Activated CD4-positive, alpha-beta T cell treated with anti-CD3 and anti-CD28 coated beads for 36 hours (primary cell): ENCODE measurements at regions not wholly inside any gene's neighbourhood (a gene's known extent, or its start where the extent isn't known, plus 50 kb on each side); places are given as distances from the start of the nearest gene placed in this dataset.

Experiments
- ATAC-seq: fragments of 200-7000 bp; cut with Tn5 transposase; one replicate; pipeline ENCODE4 v1.10.0; 2021; ENCODE audit warnings: mild to moderate bottlenecking, moderate library complexity
- CTCF ChIA-PET: fragments of 350-600 bp; sonication (Branson Sonifier 250); formaldehyde crosslinking; loops from one replicate; lab custom pipeline; 2021; ENCODE audit warnings: antibody characterized with exemption; lab: Charles Lee
- POLR2A ChIA-PET: fragments of 350-600 bp; sonication (Branson Sonifier 250); formaldehyde crosslinking; loops from one replicate; lab custom pipeline; 2021; ENCODE audit warnings: antibody characterized with exemption, inconsistent platforms; lab: Charles Lee
- DNase-seq: peaks from one replicate; pipeline ENCODE4 v3.0.0-alpha.2; 2020
- H3K27ac Mint-ChIP-seq: one replicate; pipeline ENCODE4 v1.8.0; 2021; ENCODE audit warnings: mixed read lengths
- H3K27me3 Mint-ChIP-seq: one replicate; pipeline ENCODE4 v1.8.0; 2021; ENCODE audit warnings: mixed read lengths
- H3K36me3 Mint-ChIP-seq: one replicate; pipeline ENCODE4 v1.8.0; 2021; ENCODE audit warnings: low read depth, mixed read lengths
- H3K4me1 Mint-ChIP-seq: one replicate; pipeline ENCODE4 v1.8.0; 2021; ENCODE audit warnings: mixed read lengths
- H3K4me3 Mint-ChIP-seq: one replicate; pipeline ENCODE4 v1.8.0; 2021; ENCODE audit warnings: mild to moderate bottlenecking, moderate library complexity, mixed read lengths
- H3K9me3 Mint-ChIP-seq: one replicate; pipeline ENCODE4 v1.8.0; 2021; ENCODE audit warnings: low read depth, mixed read lengths
- intact Hi-C, 2 experiments: fragments of 100-400 bp; cut with DNase I in 1 of 2; cut with micrococcal nuclease in 1 of 2; formaldehyde crosslinking; loops; one replicate each; pipeline versions ENCODE4 v1.14.2 to v1.15.1; 2022 to 2024; cut with DNase I, micrococcal nuclease

GRCh38 chr22:49322861-49323622 is 504.6 kb downstream of the BRD1 start:
- H3K27me3 Mint-ChIP-seq: peaks cover 33% of the 10 kb centered on the region
- no peak for ATAC-seq
- no peak overlapping the region for H3K27ac Mint-ChIP-seq
- DNase-seq: no peak
- intact Hi-C loops: no loop called here
- H3K36me3 Mint-ChIP-seq: no peaks in the 10 kb centered on the region
- no peaks in the 10 kb centered on the region for H3K4me1 Mint-ChIP-seq
- no peak overlapping the region for H3K4me3 Mint-ChIP-seq
- ChIA-PET POLR2A (no interaction called here), CTCF (interaction anchor here (0.6 to 1.4 kb wide), 2 partner anchors 18 to 787 kb away, joined by 3 to 6 read pairs; no protein-coding TSS in a partner anchor)
- peaks cover 3% of the 10 kb centered on the region for H3K9me3 Mint-ChIP-seq

GRCh38 chr22:49322231-49322630 is 505.4 kb downstream of the BRD1 start:
- H3K36me3 Mint-ChIP-seq: no peaks in the 10 kb centered on the region
- no peak for ATAC-seq
- H3K9me3 Mint-ChIP-seq: peaks cover 3% of the 10 kb centered on the region
- ChIA-PET CTCF (interaction anchor here (1.4 kb wide), 1 partner anchor 17 kb away, joined by 6 read pairs; no protein-coding TSS in a partner anchor), POLR2A (no interaction called here)
- no peaks in the 10 kb centered on the region for H3K4me1 Mint-ChIP-seq
- H3K27me3 Mint-ChIP-seq: peaks cover 36% of the 10 kb centered on the region
- intact Hi-C loops: no loop called here
- no peak overlapping the region for H3K27ac Mint-ChIP-seq
- no peak overlapping the region for H3K4me3 Mint-ChIP-seq
- DNase-seq: no peak

GRCh38 chr22:49321477-49322055 is 506.1 kb downstream of the BRD1 start:
- ChIA-PET POLR2A (no interaction called here), CTCF (interaction anchor here (1.4 kb wide), 1 partner anchor 17 kb away, joined by 6 read pairs; no protein-coding TSS in a partner anchor)
- Mint-ChIP-seq H3K27me3 (peaks cover 34% of the 10 kb centered on the region), H3K9me3 (no peaks in the 10 kb centered on the region), H3K36me3 (no peaks in the 10 kb centered on the region), H3K4me3 (no peak overlapping the region), H3K27ac (no peak overlapping the region), H3K4me1 (no peaks in the 10 kb centered on the region)
- intact Hi-C loops: no loop called here
- DNase-seq (no peak), ATAC-seq (no peak)

GRCh38 chr22:49320714-49321476 is 506.8 kb downstream of the BRD1 start:
- no peak overlapping the region for H3K4me3 Mint-ChIP-seq
- no peaks in the 10 kb centered on the region for H3K4me1 Mint-ChIP-seq
- no peak for ATAC-seq
- POLR2A ChIA-PET: no interaction called here
- CTCF ChIA-PET: no interaction called here
- H3K27ac Mint-ChIP-seq: no peak overlapping the region
- H3K36me3 Mint-ChIP-seq: no peaks in the 10 kb centered on the region
- intact Hi-C loops: no loop called here
- H3K27me3 Mint-ChIP-seq: peaks cover 34% of the 10 kb centered on the region
- H3K9me3 Mint-ChIP-seq: no peaks in the 10 kb centered on the region
- DNase-seq: no peak

GRCh38 chr22:49317369-49317768 is 510.3 kb downstream of the BRD1 start:
- peaks cover 27% of the 10 kb centered on the region for H3K27me3 Mint-ChIP-seq
- ChIA-PET POLR2A (no interaction called here), CTCF (interaction anchor here (0.6 to 1.6 kb wide), 2 partner anchors 13 to 1175 kb away, joined by 3 to 9 read pairs; no protein-coding TSS in a partner anchor)

GRCh38 chr22:49312601-49313000 is 515.1 kb downstream of the BRD1 start:
- no peaks in the 10 kb centered on the region for H3K9me3 Mint-ChIP-seq
- no peaks in the 10 kb centered on the region for H3K36me3 Mint-ChIP-seq
- intact Hi-C loops: loop anchor here in 1 of 2 experiments (10.0 kb wide), 1 partner anchor 412 kb away; no protein-coding TSS in a partner anchor
- H3K27ac Mint-ChIP-seq: no peak overlapping the region
- no peaks in the 10 kb centered on the region for H3K4me1 Mint-ChIP-seq
- H3K27me3 Mint-ChIP-seq: peaks cover 18% of the 10 kb centered on the region
- no peak overlapping the region for H3K4me3 Mint-ChIP-seq
- ChIA-PET POLR2A (no interaction called here), CTCF (no interaction called here)
- DNase-seq: no peak
- ATAC-seq: no peak

More at GRCh38 chr22:49317369-49317768, 510.3 kb downstream of the BRD1 start:
- H3K4me1 Mint-ChIP-seq: no peaks in the 10 kb centered on the region
- no peaks in the 10 kb centered on the region for H3K36me3 Mint-ChIP-seq
- DNase-seq (no peak), ATAC-seq (no peak)
- no peaks in the 10 kb centered on the region for H3K9me3 Mint-ChIP-seq
- H3K4me3 Mint-ChIP-seq: no peak overlapping the region
- intact Hi-C loops: loop anchor here in 1 of 2 experiments (10.0 kb wide), 1 partner anchor 407 kb away; no protein-coding TSS in a partner anchor
- no peak overlapping the region for H3K27ac Mint-ChIP-seq

- peaks cover 16% of the 10 kb centered on the region for H3K27me3 Mint-ChIP-seq
- ChIA-PET CTCF (interaction anchor here (0.7 kb wide), 1 partner anchor 44 kb away, joined by 3 read pairs; no protein-coding TSS in a partner anchor), POLR2A (no interaction called here)
- intact Hi-C loops: loop anchor here in 1 of 2 experiments (10.0 kb wide), 1 partner anchor 414 kb away; no protein-coding TSS in a partner anchor
- no peak for DNase-seq
- no peaks in the 10 kb centered on the region for H3K9me3 Mint-ChIP-seq
- H3K27ac Mint-ChIP-seq: no peak overlapping the region
- no peak overlapping the region for H3K4me3 Mint-ChIP-seq
- no peaks in the 10 kb centered on the region for H3K4me1 Mint-ChIP-seq
- ATAC-seq: no peak
- H3K36me3 Mint-ChIP-seq: no peaks in the 10 kb centered on the region
Observed at GRCh38 chr22:49310354-49310753, 517.3 kb downstream of the BRD1 start.

GRCh38 chr22:49308300-49308699 is 519.4 kb downstream of the BRD1 start:
- Mint-ChIP-seq H3K36me3 (no peaks in the 10 kb centered on the region), H3K27ac (no peak overlapping the region), H3K4me1 (no peaks in the 10 kb centered on the region), H3K27me3 (peaks cover 19% of the 10 kb centered on the region), H3K4me3 (no peak overlapping the region), H3K9me3 (no peaks in the 10 kb centered on the region)
- DNase-seq: no peak
- ATAC-seq: no peak
- ChIA-PET POLR2A (no interaction called here), CTCF (no interaction called here)
- intact Hi-C loops: loop anchor here in 1 of 2 experiments (5.0 to 10.0 kb wide), 2 partner anchors 261 to 733 kb away; no protein-coding TSS in a partner anchor

GRCh38 chr22:49307870-49308269 is 519.8 kb downstream of the BRD1 start:
- DNase-seq: no peak
- Mint-ChIP-seq H3K27ac (no peak overlapping the region), H3K27me3 (peaks cover 23% of the 10 kb centered on the region), H3K9me3 (no peaks in the 10 kb centered on the region), H3K4me1 (no peaks in the 10 kb centered on the region), H3K4me3 (no peak overlapping the region), H3K36me3 (no peaks in the 10 kb centered on the region)
- CTCF ChIA-PET: no interaction called here
- POLR2A ChIA-PET: no interaction called here
- ATAC-seq: no peak
- intact Hi-C loops: loop anchor here in 1 of 2 experiments (5.0 to 10.0 kb wide), 2 partner anchors 261 to 733 kb away; no protein-coding TSS in a partner anchor

- Mint-ChIP-seq H3K27me3 (peaks cover 22% of the 10 kb centered on the region), H3K4me1 (no peaks in the 10 kb centered on the region), H3K36me3 (no peaks in the 10 kb centered on the region), H3K4me3 (no peak overlapping the region), H3K9me3 (no peaks in the 10 kb centered on the region), H3K27ac (no peak overlapping the region)
- DNase-seq: no peak
- POLR2A ChIA-PET: no interaction called here
- ATAC-seq: no peak
- intact Hi-C loops: loop anchor here in 1 of 2 experiments (5.0 to 10.0 kb wide), 2 partner anchors 260 to 733 kb away; no protein-coding TSS in a partner anchor
- CTCF ChIA-PET: no interaction called here
Observed at GRCh38 chr22:49307481-49307830, 520.2 kb downstream of the BRD1 start.
